ENCODE measurements at regions not wholly inside any gene's neighbourhood (a gene's known extent, or its start where the extent isn't known, plus 50 kb on each side); places are given as distances from the start of the nearest gene placed in this dataset.
"Not testable (repeated sequence)": the region's sequence is repeated elsewhere in the genome, so short reads cannot be mapped to it uniquely, and the experiment has no call there.

DNA sequence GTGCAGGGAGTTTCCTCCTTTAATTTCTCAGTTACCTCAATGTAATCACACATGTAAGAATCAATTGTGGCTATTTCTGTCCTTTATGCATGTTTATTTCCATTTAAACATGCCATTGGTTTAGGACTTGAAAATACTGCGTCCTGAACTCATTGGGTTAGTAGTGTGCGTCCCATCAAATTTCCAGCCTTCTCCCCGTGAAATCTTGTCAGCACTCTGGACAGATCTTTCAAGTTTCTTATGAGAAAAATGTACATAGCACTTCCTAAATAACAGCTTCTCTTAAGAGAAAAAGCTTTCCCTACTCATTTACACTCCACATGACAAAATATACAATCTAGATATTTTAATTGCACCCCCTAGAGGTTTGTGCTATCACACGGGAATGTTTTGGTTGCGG is 353.9 kb upstream of the FOLH1 start:
- TF ChIP-seq POLR2AphosphoS5, POLR2A (IDR thresholded peaks at IDR 0.05; ENCODE audit: low read depth, low read length): not testable (repeated sequence)
